Hematopoietic multipotent progenitor cell (in vitro differentiated cells): ENCODE measurements at regions not wholly inside any gene's neighbourhood (a gene's known extent, or its start where the extent isn't known, plus 50 kb on each side); places are given as distances from the start of the nearest gene placed in this dataset.
"Not testable (repeated sequence)": the region's sequence is repeated elsewhere in the genome, so short reads cannot be mapped to it uniquely, and the experiment has no call there.

Source experiments
- DNase-seq, 3 donors: peaks; one replicate each; pipeline ENCODE4 v3.0.0-alpha.2; 2011 to 2015; ENCODE audit warnings: low read depth in 2 of 3, low spot score in 2 of 3

DNA sequence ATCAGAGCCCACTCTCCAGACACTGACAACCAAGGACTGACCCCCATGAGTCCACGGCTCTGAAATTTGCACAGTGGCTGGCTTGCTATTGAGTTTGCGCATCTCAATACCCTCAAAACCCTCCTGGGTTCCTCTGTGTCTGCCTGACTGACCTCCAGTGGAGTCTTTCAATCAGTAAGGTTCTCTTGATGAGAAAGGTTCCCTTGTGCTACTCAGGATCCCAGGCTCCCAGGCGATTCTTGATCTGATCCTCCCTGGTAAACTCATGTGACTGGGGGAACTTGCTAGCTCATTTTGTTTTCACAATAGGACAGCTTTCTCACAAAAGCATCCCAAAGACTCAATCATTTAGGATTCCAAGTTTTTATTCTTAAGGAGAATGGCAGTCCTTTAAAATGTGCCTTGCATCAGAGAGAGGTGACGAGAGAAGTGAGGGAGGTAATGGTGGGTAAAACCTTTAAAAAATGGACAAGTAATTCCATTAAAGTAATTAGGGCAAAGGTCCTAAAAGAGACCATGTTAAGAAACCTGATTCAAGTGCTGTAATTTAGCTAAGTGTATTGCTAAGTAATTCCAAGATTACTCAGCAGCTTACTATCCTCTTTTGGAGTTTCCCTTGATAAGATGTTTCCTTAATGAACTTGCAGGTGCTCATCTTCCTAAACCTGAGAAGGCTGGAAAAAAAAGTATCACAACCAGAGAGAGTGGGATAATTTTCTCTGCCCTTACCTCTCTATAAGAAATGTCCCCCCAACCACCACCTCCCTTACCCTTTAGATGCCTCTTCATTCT lies 304.7 kb upstream of the SGK1 start:
- DNase-seq = no peak

DNA sequence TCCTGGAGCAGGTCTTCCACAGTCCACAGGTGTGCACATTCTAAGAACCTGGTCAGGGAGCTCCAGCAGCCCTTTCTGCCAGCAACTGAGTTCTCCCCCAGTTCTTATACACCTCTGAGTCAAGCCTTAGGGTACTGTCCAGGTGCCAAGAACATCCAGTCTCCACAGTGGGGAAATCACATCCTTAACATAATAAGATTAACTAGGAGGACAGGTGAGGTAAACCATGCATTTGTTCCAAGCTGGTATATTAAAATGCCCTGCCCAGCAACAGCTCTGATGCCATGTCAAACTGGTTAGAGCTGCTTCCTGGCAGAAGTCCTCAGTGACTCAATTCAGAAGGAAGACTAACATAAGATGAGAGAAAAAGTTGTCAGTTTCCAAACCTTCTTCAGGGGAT lies 303.9 kb upstream of the SGK1 start:
- DNase-seq = no peak

DNA sequence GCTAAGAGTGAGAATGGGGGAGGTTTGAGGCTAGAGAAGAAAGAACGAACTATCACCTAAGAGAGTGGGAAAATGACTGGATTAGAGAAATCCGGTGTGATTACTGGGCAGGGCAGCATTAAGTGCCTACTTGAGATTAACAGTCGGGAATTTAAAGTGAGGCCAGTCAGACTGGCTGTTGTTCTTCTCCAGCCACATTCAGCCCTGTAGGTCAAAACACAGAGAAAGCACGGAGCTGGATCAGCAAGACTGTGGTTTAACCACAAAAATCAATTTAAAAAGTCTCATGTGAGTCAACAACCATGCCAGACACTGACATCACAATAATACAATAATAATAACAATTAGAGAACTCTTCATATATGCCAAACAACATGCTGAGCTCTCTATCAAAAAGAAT lies 301.9 kb upstream of the SGK1 start:
- no peak for DNase-seq

DNA sequence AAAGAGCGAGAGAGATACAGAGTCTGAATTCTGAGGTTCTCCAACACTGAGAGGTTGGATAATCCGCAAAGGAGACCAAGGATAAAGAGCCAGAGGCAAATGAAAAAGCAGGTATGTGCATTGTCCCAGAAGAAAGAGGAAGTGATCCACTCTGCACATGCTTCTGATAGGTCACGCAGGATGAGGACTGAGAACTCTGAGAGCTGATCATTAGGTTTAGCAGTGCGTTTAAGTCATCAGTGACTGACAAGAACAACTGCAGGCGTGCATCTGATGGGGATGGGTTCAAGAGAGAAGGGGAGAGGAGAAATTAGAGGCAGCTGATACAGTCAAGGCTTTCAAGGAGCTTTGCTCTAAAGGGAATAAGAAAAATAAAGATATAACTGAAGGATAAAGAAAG lies 301.2 kb upstream of the SGK1 start:
- DNase-seq = no peak

DNA sequence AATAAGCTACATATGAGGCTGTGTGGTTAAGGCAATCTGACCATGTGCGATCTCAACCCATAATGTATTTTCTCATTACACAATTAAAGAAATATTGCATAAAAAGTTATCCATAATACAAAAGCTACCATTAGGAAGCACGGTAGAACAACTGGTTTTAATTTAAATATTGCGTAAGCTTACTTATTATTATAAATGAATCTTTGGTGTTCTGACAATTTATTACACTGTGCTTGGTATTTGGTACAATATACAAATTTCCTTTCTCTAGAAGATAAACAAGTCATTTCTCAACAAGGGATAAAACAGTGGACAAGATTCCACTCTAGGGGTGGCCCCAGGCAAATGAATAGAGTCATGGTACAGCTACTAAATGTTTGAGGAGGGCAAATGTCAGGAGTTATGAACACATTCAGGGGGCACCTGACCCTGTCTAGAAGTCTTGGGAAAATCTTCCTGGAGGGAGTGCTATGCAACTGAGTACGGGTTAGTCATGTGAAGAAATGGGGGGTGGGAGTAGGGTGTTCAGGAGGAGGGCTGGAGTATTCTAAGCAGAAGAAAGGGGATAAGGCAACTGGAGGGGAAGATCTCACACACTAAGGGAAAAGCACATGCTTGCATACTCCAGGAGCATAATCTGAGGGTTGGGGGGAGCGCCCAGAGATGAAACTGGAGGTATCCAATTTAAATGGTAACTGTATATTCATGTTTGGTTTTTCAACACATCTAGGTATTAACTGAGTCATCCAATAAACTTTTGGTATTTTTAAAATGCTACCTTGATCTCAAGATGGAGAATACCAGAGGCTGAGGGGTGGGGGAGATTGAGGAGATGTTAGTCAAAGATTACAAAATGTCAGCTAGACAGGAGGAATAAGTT lies 296.9 kb upstream of the SGK1 start:
- DNase-seq = no peak

DNA sequence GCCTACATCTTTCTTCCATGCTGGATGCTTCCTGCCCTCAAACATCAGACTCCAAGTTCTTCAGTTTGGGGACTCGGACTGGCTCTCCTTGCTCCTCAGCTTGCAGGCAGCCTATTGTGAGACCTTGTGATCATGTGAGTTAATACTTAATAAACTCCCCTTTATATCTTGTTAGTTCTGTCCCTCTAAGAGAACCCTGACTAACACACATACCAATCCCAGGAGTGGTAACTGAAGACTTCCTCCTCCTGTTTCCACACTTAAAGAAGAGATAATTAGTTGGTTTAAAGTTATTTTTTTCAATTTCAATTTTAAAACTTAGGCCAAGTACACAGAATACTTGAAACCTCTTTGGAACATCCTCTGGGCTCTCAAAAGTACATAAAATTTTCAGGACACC lies 294.2 kb upstream of the SGK1 start:
- DNase-seq = not testable (repeated sequence)

DNA sequence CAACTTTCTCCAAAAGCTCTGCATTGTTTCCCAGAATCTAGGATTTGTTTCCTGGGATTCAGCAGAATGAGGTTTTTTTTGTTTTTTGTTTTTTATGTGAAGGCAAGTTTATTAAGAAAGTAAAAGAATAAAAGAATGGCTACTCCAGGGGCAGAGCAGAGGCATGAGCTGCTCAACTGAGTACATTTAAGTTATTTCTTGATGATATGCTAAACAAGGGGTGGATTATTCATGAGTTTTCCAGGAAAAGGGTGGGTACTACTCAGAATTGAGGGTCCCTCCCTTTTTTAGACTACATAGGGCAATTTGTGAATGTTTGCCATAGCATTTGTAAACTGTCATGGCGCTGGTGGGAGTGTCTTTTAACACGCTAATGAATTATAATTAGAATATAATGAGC lies 292.5 kb upstream of the SGK1 start:
- DNase-seq = no peak

DNA sequence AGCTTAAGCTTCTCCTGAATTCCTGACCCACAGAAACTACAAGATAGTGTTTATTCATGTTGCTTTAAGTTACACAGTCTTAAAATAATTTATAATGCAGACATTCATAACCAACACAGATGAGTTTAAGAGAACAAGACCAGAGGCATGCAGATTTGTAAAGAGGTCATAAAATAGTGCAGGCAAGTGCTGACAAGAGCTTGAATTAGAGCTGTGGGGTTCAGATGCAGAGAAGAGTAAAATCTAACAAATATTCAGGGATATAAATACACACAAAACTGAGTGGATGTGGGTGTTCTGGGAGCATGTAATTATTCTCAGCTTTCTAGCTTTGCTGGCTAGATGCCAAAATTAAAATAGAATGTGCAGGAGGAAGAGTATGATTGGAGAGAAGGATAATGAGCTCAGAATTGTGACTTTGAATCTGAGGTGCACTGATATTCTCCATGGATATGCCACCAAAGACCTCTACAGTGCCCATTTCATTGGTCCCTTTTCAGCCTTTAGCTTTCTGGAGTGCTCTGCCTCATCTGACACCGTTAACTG lies 291.9 kb upstream of the SGK1 start:
- DNase-seq = no peak

DNA sequence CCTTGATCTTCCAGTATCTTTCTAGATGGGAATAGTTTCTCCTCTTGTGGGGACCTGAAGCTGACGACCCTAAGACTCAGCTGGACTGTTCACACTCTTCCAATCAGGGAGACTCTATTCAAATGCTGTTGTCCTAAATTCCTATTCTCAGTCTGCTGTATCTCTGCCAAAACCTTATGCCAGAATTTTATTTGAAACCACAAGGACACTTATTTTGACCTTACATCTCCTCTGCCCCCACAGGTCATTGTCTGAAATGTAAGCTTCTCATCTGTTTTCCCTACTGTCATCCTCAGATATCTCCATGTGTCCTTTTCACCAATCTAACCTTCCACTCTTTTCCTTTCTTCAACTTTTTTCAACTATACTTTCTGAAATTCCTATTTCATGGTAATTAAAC lies 289.5 kb upstream of the SGK1 start:
- no peak for DNase-seq

DNA sequence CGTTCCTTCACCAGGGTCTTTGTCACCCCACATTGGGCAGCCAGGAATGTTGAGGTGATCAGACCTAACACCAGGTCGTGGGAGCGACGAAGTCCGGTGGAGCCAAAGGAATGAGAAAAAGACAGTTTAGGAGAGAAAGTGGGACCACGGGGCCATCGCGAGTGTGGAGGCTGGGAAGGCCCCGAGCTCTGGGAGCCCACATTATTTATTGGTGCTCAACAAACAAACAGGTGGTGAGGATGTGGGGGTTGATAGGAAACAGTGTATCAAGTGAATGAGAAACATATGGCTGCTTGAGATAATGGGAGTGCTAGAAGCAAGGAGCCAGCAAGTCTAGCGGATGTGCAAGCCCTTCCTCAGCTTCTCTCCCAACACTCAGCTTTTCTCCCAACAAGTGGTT lies 287.1 kb upstream of the SGK1 start:
- DNase-seq = no peak

DNA sequence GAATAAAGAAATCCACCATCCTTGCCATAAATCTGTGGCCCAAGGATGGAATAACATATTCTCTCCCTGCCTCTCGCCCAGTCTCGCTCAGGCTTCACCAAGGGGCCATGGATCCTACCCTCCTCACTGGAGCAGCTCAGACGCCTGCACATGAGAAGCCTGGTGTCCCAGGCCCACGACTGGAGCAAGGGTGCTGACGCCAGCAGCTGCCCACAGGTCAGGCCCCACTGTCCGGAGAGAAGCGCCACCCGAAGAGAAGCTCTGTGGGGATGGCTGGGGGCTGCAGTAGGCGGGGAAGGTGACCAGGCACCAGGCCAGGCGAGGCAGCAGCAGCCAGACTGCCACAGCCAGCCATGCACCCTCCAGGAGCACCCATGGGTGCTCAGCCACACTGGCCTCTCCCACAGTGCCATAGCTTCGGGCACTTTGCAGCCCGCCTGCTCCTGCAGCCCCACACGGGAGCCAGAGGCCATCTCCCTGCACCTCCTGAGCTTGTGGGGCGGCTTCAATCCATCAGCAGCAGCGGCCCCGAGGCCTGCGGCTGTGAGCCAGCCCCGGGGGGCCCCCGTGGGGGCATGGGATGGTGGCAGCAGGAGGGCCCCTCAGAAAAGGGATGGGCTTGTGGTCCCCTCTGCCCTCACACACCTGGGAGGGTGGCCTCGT lies 286.2 kb upstream of the SGK1 start:
- no peak for DNase-seq

DNA sequence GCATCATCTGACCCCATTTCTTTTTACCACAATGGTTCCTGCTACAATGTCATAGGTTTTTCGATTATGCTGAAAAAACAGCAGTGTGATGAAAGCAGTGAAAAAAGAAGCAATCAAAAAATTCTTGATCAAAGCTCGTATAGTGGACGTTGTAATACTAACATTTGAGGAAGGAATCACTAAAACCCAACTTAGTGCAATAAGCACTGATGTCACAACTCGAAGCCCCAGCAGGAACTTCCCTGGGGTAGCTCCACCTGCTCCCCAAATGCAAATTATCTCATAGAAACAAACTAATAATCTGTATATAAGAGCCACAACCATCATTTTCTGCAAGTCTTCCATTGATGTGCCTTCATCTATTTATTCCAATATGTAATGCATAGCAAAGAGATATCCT lies 285.6 kb upstream of the SGK1 start:
- no peak for DNase-seq

DNA sequence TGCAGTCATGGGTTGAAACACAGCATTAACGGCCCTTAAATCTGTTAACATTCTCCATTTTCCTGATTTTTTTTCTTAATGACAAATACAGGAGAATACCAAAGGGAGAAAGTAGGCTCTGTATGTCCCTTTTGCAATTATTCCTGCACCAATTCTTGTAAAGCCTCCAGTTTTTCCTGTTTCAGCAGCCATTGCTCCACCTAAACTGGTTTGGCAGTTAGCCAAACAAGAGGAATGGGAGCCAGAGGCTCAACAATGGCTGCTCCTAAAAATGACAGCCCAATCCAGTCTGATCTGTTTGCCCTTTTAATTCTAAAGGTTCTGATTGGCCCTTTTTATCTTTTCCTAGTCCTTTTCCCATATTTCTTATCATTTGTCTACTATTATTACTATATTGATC lies 284.2 kb upstream of the SGK1 start:
- DNase-seq = no peak

DNA sequence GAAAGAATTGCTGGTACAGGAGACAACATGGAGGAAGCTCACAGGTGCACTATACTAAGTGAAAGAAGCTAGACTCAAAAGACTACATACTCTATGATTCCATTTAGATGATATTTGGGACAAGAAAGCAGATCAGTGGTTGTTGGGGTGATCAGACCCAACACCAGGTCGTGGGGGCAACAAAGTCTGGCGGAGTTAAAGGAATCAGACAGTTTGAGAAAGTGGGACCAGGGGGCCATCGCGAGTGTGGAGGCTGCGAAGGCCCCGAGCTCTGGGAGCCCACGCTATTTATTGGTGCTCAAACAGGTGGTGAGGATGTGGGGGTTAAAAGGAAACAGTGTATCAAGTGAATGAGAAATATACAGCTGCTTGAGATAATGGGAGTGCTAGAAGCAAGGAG lies 282.8 kb upstream of the SGK1 start:
- no peak for DNase-seq

DNA sequence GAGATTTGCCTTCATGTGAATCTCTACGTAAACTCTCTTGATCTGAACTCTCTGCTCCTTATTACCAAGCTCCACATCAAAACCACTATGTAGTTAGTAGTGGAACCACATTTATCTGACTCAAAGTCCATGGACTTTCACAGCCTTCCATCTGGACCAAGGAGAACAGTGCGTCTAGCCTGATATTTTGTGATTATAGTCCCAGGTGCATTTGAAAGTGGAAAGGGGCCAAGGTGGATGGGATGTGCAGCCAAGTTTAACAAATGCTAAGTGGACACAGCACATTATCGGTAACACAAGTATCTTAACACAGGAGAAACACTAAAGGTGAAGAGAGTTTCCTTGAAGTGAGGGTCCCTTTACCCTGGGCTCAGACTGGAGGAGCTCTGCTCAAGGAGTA lies 281.2 kb upstream of the SGK1 start:
- no peak for DNase-seq

DNA sequence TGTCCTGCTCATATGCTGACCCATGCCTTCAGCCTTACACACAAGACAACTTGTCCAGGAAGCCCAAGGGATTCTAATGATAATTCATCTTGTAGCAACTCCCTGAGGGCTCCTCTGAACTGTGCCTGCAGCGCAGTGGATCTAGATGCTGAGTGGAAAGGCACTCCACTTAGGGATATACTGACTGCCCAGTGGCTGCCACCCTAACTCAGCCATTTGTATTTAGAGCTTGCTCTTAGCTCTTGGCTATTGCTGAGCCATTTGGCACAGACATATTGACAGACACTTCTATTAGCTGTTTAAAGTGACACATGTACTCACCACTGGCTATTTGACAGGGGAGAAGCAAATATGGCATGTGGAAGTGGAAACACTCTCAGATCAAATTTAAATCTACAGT lies 278.3 kb upstream of the SGK1 start:
- DNase-seq = no peak

DNA sequence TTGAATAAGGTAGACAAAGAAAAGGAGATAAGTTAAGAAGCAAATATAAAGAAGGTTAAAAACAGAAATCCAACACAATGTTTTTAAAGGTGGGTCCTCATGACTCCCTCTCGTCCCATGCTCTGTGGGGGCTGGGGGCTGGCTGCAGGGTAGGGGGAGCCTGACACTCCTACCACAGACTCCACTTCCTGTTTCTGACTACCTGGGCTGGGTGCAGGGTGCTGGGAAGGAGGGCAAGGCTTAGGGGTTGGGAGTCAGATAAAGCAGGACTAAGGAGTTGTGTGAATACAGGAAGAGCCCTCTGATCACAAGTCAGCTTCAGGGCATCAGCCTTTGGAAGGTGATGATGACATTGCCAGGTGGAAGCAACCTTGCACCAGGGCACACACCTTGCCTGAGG lies 277.0 kb upstream of the SGK1 start:
- DNase-seq = no peak

DNA sequence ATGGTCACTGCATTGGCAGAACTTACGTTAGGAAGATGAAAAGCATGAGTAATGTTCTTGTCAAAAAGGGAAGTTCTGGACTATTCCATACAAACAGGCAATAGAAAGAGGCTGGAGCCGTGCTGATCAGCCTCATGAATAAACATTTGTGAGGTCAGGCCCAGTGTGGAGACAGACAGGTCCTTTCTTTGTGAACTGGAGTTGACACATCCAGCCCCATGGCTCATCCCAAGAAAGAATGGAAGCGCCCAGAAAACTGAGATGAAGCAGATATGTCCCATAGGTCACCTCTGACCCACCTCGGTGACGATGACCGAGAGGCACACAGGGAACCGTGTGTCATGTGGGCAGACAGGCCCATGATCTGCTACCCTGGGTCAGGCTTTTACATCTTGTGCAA lies 276.0 kb upstream of the SGK1 start:
- no peak for DNase-seq

DNA sequence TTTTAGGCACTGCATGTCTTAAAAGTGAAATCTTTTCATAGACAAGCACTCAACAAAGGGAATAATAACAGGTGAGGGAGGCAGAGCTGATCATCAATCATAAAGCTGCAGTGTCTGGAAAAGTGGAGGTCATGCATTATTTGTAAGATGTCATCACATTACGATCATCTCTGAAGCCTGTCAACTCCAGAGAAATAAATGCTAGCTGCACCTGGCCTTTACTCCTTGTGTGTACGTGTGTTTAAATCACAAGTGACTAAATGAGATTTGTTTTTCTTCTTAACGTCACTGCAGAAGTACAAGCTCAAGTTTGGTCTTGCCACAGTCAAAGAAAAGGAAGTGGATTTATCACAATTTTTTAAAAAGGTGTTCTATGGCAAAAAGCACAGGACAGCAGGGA lies 275.5 kb upstream of the SGK1 start:
- DNase-seq = no peak

DNA sequence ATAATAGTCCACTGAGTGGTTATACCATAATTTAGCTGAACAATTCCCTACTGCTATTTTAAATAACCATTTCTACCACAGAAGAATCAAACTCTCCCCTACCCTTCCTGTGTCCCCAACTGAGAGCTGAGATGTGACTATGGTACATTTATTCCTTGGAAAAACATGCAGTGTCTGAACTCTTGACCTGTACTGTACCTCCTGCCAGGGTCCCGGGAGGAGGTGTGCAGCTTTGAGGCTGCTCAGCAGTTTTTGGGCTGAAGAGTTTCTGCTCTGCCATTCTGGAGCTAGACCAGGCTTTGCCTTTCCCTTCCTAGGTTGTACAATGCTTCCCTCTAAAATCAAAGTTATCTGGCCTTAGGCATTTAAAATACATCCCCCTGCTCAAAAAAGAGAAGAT lies 275.1 kb upstream of the SGK1 start:
- no peak for DNase-seq

DNA sequence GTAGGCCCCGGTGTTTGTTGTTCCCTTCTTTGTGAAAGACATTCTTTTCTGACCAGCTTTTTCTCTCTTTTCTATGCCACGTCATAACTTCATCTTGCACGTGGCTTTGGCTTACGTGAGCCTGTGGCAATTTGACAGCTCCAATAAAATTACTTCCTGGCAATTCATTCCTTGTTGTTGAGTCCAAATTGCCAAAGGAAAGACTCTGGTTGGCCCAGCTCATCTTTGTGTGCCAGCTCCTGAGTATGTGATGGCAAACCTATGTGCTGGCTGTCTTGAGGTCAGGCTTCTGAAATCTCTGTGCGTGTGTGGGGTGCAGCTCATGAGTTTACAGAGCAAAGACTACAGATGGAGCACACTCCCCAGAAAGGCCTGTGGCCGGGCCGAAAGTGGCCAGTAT lies 272.5 kb upstream of the SGK1 start:
- DNase-seq = no peak
